HG02798 (cell line): ENCODE measurements at regions not wholly inside any gene's neighbourhood (a gene's known extent, or its start where the extent isn't known, plus 50 kb on each side); places are given as distances from the start of the nearest gene placed in this dataset.
"Not testable (repeated sequence)": the region's sequence is repeated elsewhere in the genome, so short reads cannot be mapped to it uniquely, and the experiment has no call there.

ENCODE experiments used
- ATAC-seq: cut with Tn5 transposase; IDR thresholded peaks from one replicate; pipeline ENCODE4 v1.9.1; 2021; ENCODE audit warnings: mild to moderate bottlenecking; ENCODE audit not compliant: unreplicated experiment, poor library complexity

- no peak for ATAC-seq
Observed at GRCh38 chr5:126099077-126099476, 324.1 kb upstream of the GRAMD2B start.

- no peak for ATAC-seq
Observed at GRCh38 chr5:126100767-126101166, 322.4 kb upstream of the GRAMD2B start.

DNA sequence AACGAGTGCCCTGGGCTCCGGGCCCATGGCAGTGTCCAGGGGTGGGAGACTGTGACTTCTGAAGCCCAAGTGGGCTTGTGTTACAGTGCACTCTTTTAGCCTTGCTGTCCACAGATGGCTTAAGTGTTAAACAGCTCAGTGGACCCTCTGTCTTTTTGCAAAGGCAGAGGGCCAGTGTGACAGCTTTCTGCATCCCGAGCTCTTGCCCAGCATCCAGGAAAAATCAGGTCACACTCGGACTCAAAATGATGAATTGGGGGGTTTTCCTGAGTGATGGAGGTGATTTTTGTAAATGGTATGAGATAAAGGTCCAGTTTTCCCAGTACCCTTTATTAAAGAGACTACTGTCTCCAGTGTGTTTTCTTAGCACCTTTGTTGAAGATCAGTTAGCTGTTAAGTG is 321.3 kb upstream of the GRAMD2B start:
- ATAC-seq, result no peak

DNA sequence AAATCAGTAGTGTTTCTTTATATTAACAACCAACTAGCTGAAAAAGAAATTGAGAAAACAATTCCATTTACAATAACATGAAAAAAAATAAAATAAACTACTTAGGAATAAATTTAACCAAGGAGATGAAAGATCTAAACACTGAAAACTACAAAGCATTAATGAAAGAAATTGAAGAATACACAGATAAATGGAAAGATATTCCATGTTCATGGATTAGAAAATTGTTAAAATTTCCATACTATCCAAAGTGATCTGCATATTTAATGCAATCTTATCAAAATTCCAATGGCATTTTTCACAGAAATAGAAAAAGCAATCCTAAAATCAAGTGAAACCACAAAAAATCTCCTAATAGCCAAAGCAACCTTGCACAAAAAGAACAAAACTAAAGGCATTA is 320.2 kb upstream of the GRAMD2B start:
- no peak for ATAC-seq

- ATAC-seq, result no peak
Observed at GRCh38 chr5:126103868-126104267, 319.3 kb upstream of the GRAMD2B start.

DNA sequence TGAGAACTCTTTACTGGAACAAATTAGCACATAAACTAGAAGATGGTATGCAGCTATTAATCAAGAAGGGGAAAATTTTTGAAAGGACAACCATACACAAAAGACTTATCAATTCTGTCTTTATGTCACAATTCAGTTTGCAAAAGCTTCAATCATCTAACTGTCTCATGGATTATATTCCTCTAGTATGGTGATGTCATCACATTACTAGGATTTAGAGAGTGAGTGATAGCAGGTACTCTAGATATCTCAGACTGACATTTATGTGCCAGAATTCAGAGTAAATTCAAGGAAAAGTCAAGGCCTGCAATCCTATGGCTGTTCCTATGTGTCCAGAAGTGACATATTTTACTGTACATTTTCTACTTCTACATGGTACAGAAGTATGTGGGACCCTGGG is 318.9 kb upstream of the GRAMD2B start:
- ATAC-seq, result no peak

DNA sequence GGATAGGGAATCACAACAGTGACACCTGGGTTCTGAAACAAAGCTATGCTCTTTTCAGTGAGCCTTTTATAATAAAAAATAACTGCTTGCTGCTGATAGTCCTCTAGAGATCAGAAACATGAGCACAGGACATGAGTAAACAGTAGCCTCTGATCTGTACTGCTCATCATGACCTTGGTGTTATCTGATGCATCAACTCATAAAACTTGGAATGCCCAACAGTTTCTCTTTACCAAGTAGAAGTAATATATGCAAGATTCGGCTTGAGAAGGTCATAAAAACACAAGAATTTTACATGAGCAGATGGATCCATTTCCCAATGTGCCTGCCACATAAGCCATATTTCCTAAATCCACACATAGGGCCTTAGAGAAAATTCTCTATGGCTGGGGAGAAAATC is 318.3 kb upstream of the GRAMD2B start:
- ATAC-seq, result no peak

DNA sequence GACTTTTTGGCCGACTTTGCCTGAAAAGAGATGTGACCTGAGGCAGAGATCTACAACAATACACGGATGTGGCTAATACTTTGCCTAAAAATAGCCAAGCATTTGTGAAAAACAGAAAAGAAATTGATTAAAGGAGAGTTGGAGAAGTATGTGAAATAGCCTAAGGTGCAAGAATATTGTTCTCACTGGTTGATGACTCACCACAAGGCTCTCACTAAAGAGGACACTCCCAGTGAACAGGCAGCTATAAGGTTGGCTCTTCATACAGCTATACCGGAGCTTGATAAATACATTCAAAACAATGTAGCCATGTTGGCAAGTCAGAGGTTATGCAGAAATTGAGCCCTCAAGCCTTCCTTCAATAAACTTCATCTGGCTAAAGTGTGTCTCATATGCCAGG is 317.2 kb upstream of the GRAMD2B start:
- no peak for ATAC-seq

- no peak for ATAC-seq
Observed at GRCh38 chr5:126107381-126107780, 315.8 kb upstream of the GRAMD2B start.

DNA sequence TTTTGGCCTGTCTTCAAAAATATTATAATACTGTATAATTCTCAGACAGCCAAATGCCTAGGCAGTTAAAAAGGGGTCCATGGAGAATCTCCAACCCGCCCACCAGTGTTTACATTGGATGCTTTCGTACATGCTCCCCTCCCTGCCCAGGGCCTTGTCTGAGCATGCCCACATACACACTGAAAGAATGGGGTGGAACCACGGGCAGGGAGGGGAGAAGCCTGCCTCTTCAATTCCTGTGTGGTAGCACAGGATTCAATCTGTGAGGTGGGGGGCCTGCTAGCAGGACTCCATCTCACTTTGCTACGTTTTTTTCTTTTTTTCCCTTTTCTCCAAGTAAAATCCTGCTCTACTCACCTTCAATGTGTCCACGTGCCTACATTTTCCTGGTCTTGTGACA is 314.7 kb upstream of the GRAMD2B start:
- no peak for ATAC-seq

GRCh38 chr5:126115059-126115629 is 308.1 kb upstream of the GRAMD2B start:
- ATAC-seq, result no peak

DNA sequence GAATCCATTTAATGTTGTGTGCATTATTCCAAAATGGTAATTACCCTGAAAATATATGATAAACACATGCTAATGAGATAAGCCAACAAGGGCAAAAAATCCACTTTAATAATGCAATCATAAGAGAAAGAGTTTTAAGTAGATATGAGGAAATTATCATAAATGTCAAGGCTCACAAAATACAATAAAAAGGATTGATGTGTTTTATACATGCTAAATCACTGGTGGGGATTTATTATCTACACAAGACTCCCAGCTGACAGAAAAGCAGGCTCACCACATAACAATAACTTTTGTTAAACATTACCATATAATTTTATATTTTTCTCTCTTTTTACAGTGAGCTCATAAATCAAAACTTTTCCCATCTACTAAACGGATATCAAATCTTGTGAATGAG is 306.2 kb upstream of the GRAMD2B start:
- ATAC-seq, result no peak

GRCh38 chr5:126119887-126120442 is 303.2 kb upstream of the GRAMD2B start:
- no peak for ATAC-seq

DNA sequence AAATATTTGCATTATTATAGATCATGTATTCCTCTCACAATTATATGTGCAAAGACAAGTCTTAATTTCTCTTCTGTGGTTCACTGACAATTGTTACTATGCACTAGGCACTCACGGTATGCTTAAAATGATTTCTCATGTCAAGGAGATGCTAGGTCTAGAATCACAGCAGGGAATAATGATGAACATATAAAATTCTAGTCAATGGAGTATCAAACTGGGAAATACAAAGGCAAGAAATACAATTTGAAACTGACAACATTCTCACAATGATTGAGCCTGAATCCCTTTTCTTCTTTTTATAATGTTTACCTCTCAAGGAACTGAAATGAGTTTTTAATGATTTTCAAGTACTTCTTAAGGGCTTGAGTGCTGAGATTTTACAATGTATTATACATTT is 302.3 kb upstream of the GRAMD2B start:
- no peak for ATAC-seq

DNA sequence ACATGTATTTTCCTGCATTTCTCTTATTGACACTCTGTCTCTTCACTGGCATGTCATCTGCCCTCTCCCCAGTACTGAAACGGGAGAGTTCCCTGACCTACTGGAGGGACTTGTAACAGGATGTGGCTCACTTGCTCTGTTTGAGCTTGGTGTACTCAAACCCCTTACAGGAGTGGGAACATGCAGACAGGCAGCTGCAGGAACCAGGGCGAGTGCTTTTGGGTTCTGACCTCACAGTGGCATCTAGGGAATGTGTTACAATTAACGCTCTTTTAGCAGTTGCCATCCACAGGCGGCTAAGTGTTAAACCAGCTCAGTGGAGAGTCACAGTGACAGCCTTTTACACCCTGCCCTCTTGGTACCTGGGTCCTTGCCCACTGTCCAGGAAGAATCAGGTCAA is 300.3 kb upstream of the GRAMD2B start:
- no peak for ATAC-seq

DNA sequence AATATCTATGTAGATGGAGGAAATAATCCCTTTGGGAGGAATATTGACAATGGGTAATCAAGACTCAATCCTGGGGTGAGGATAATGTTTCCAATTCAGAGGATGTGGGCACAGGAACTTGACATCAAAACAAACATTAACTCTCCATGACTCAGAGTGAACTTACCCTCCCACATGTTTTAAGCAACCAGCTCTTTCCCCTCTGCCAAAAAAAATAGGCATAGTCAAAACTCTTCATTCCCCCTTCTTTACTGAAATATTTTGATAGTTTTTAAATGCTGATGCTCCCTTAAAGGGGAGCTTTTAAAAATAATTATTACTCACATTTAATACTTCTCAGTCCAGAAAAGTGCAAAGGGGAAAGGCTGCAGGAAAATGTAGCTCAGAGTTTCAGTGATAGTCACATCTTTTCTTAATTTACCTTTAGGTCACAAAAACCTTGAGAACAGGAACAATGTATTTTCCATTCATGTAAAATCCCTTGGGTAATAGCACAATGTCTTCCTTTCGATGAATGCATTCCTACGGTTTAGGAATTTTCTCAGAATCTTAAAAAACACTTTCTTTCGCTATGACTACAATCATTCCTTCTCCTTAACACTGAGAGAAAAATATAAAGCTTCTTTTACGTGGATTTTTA is 298.4 kb upstream of the GRAMD2B start:
- ATAC-seq, result no peak

- no peak for ATAC-seq
Observed at GRCh38 chr5:126125407-126125806, 297.8 kb upstream of the GRAMD2B start.

GRCh38 chr5:126126574-126126973 is 296.6 kb upstream of the GRAMD2B start:
- ATAC-seq, result no peak

- not testable (repeated sequence) for ATAC-seq
Observed at GRCh38 chr5:126127371-126127770, 295.8 kb upstream of the GRAMD2B start.

GRCh38 chr5:126129431-126129830 is 293.8 kb upstream of the GRAMD2B start:
- ATAC-seq, result no peak

- no peak for ATAC-seq
Observed at GRCh38 chr5:126133424-126133823, 289.8 kb upstream of the GRAMD2B start.

GRCh38 chr5:126137891-126138280 is 285.3 kb upstream of the GRAMD2B start:
- no peak for ATAC-seq
